ENCODE measurements at regions not wholly inside any gene's neighbourhood (a gene's known extent, or its start where the extent isn't known, plus 50 kb on each side); places are given as distances from the start of the nearest gene placed in this dataset.

GRCh38 chr5:7970816-7971215, 101.9 kb downstream of the MTRR start:
- H4K20me1 ChIP-seq (replicated peaks in 1 of 2; ENCODE audit: control insufficient read depth in 1 of 2, insufficient read depth in 2 of 2, low read length in 2 of 2): no peaks in the 10 kb centered on the region
- H3K79me2 ChIP-seq (ENCODE audit: control insufficient read depth in 1 of 2, insufficient read depth in 2 of 2, low read length in 2 of 2): no peaks in the 10 kb centered on the region
- no peaks in the 10 kb centered on the region for H3K9me3 ChIP-seq (ENCODE audit: insufficient read depth in 2 of 2, low read depth in 1 of 2, low read length in 1 of 2)
- FAIRE-seq (no peak), DNase-seq (ENCODE audit: low read depth in 1 of 2, low spot score in 2 of 2) (no peak)
- H3K4me1 ChIP-seq (replicated peaks in 1 of 4; ENCODE audit: control insufficient read depth in 3 of 4, insufficient read depth in 4 of 4, low read length in 3 of 4): no peaks in the 10 kb centered on the region
- no peak overlapping the region for H4K5ac ChIP-seq (ENCODE audit: insufficient read length, low read depth, low read length)
- no peak overlapping the region for H3K27ac ChIP-seq (ENCODE audit: low read depth, low read length)
- no peak overlapping the region for H2BK12ac ChIP-seq (ENCODE audit: low read depth, low read length)
- H2BK15ac ChIP-seq (ENCODE audit: low read length): no peak overlapping the region
- H3K4me3 ChIP-seq (ENCODE audit: extremely low read depth in 1 of 4, insufficient read depth in 2 of 4, low read depth in 3 of 4, low read length in 4 of 4): no peak overlapping the region
- no peak overlapping the region for H3K4me2 ChIP-seq (ENCODE audit: insufficient read depth in 1 of 2, low read depth in 2 of 2, low read length in 2 of 2)
- no peaks in the 10 kb centered on the region for H3K23me2 ChIP-seq (ENCODE audit: low read depth, low read length)
- no peaks in the 10 kb centered on the region for H3K79me1 ChIP-seq (ENCODE audit: low read depth, low read length)
- H3K14ac ChIP-seq (ENCODE audit: insufficient read length): no peak overlapping the region
- H2BK120ac ChIP-seq (replicated peaks; ENCODE audit: low read depth, low read length): no peak overlapping the region
- H2BK5ac ChIP-seq (ENCODE audit: low read depth, low read length): no peak overlapping the region
- H3K9ac ChIP-seq (replicated peaks in 1 of 4; ENCODE audit: extremely low read depth in 1 of 4, low read depth in 3 of 4, low read length in 3 of 4): no peak overlapping the region
- no peak overlapping the region for H3K56ac ChIP-seq (replicated peaks; ENCODE audit: insufficient read length, low read depth, low read length)
- H4K91ac ChIP-seq (replicated peaks; ENCODE audit: insufficient read length, low read length): no peak overlapping the region
- no peak overlapping the region for H4K8ac ChIP-seq (ENCODE audit: extremely low read depth, insufficient read depth, low read length)
- no peak overlapping the region for H3K4ac ChIP-seq (replicated peaks; ENCODE audit: insufficient read length, low read depth, low read length)
- CTCF ChIA-PET (ENCODE audit: partially characterized antibody): interaction anchor here (0.6 to 0.7 kb wide), 2 partner anchors 20 to 694 kb away, joined by 3 read pairs; no protein-coding TSS in a partner anchor
- no peak overlapping the region for H3K18ac ChIP-seq (ENCODE audit: extremely low read depth, low read length)
- WGBS, 2 experiments (ENCODE audit: extremely low coverage in 1 of 2, insufficient coverage in 1 of 2, insufficient read length in 1 of 2, insufficient replicate concordance in 2 of 2, low coverage in 1 of 2, low lambda C conversion rate in 2 of 2, missing lambda C conversion rate in 1 of 2): 82% methylated on average over 3 of the region's 3 CpGs; no CpG with 5 or more reads in 1 of the 2 experiments
- H3K27me3 ChIP-seq (replicated peaks in 1 of 4; ENCODE audit: control insufficient read depth in 3 of 4, extremely low read depth in 1 of 4, insufficient read depth in 3 of 4, low read length in 3 of 4): no peaks in the 10 kb centered on the region
- peak overlapping the region; percentile 6; the same call in 1 of the 2 replicates for H2AFZ ChIP-seq (ENCODE audit: low read length)
- no peaks in the 10 kb centered on the region for H3K36me3 ChIP-seq (ENCODE audit: control insufficient read depth in 2 of 4, insufficient read depth in 4 of 4, low read length in 3 of 4)
- POLR2A ChIA-PET (ENCODE audit: partially characterized antibody): no interaction called here
- no peak overlapping the region for H2AK5ac ChIP-seq (ENCODE audit: low read depth, low read length)
- H3K23ac ChIP-seq (ENCODE audit: insufficient read length): no peak overlapping the region
- H2BK20ac ChIP-seq (ENCODE audit: low read length): no peak overlapping the region
- no peak for TF ChIP-seq SAP30 (IDR thresholded peaks at IDR 0.05; ENCODE audit: insufficient read depth, insufficient replicate concordance, low read length)
- TF ChIP-seq EP300 (IDR thresholded peaks at IDR 0.05; ENCODE audit: borderline replicate concordance in 1 of 2, low read depth in 2 of 2, low read length in 2 of 2): no peak
- TF ChIP-seq NANOG (IDR thresholded peaks at IDR 0.05; ENCODE audit: insufficient read depth, low read depth, low read length, poor library complexity, severe bottlenecking): no peak
- no peak for TF ChIP-seq CBX5 (IDR thresholded peaks at IDR 0.05; ENCODE audit: low read depth, low read length)
- TF ChIP-seq KDM1A (IDR thresholded peaks at IDR 0.05; ENCODE audit: borderline replicate concordance, low read length): no peak
- TF ChIP-seq RXRA (IDR thresholded peaks at IDR 0.05; ENCODE audit: insufficient read depth, low read depth, low read length): no peak
- TF ChIP-seq HDAC6 (IDR thresholded peaks at IDR 0.05; ENCODE audit: low read depth, low read length): no peak
- no peak for TF ChIP-seq NRF1 (IDR thresholded peaks at IDR 0.05; ENCODE audit: low read depth, low read length)
- no peak for TF ChIP-seq CEBPB (IDR thresholded peaks at IDR 0.05; ENCODE audit: low read depth, low read length)
- TF ChIP-seq CBX8 (IDR thresholded peaks at IDR 0.05; ENCODE audit: borderline replicate concordance, low read depth, low read length): no peak
- TF ChIP-seq TBP (IDR thresholded peaks at IDR 0.05; ENCODE audit: low read depth, low read length): no peak
- TF ChIP-seq, protein P1, sequence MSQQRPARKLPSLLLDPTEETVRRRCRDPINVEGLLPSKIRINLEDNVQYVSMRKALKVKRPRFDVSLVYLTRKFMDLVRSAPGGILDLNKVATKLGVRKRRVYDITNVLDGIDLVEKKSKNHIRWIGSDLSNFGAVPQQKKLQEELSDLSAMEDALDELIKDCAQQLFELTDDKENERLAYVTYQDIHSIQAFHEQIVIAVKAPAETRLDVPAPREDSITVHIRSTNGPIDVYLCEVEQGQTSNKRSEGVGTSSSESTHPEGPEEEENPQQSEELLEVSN (IDR thresholded peaks at IDR 0.05): no peak
- TF ChIP-seq SIX5 (IDR thresholded peaks at IDR 0.05; ENCODE audit: low read depth, low read length): no peak
- no peak for TF ChIP-seq RFX5 (IDR thresholded peaks at IDR 0.05; ENCODE audit: borderline replicate concordance, low read depth, low read length)

All from H1 (cell line).